ENCODE measurements at regions not wholly inside any gene's neighbourhood (a gene's known extent, or its start where the extent isn't known, plus 50 kb on each side); places are given as distances from the start of the nearest gene placed in this dataset.

DNA sequence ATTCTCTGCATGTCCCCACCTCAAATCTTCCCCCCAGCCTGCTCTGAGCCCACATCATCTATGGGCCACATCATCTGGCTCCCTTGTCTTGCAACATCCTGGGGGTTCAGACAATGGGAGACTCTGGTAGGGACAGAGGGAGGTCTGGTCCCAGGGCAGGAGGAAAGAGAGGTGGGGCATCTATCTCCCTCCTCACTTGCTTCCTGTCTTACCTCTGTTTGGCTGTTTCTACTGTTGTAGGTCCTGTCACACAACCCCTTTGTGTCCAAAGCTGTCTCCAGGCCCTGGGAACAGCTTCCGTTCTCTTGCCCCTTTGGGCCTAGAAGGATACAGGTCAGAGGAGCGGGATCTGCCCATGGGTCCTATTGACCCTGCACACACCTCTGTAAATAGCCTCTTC is 227.2 kb downstream of the NSG2 start:
- Histone ChIP-seq H3K9me2 (ENCODE audit: insufficient read depth, low read length) (no peaks in the 10 kb centered on the region), H3K4me3 (ENCODE audit: low read depth, low read length, poor library complexity, severe bottlenecking) (no peak overlapping the region), H3K27ac (ENCODE audit: low read depth, low read length, poor library complexity, severe bottlenecking) (no peak overlapping the region), H3K79me2 (ENCODE audit: insufficient read depth, low read depth, low read length) (no peaks in the 10 kb centered on the region), H4K20me1 (ENCODE audit: insufficient read depth, low read length) (no peaks in the 10 kb centered on the region), H3K9me3 (ENCODE audit: low read length) (no peaks in the 10 kb centered on the region), H3K4me1 (ENCODE audit: insufficient read depth, low read length, poor library complexity, severe bottlenecking) (no peaks in the 10 kb centered on the region), H2AFZ (ENCODE audit: low read length) (no peak overlapping the region), H3K4me2 (ENCODE audit: low read length) (no peak overlapping the region), H3K36me3 (ENCODE audit: insufficient read depth, low read length) (no peaks in the 10 kb centered on the region)
- CTCF ChIA-PET (ENCODE audit: unreplicated experiment): no interaction called here
- POLR2A ChIA-PET: no interaction called here
- intact Hi-C loops (cut with micrococcal nuclease; ENCODE audit: unreplicated experiment): loop anchor here (1.0 kb wide), 1 partner anchor 188 kb away; no protein-coding TSS in a partner anchor
- BruUV-seq (replicated peaks): no TSS peak
- TF ChIP-seq, protein P1, sequence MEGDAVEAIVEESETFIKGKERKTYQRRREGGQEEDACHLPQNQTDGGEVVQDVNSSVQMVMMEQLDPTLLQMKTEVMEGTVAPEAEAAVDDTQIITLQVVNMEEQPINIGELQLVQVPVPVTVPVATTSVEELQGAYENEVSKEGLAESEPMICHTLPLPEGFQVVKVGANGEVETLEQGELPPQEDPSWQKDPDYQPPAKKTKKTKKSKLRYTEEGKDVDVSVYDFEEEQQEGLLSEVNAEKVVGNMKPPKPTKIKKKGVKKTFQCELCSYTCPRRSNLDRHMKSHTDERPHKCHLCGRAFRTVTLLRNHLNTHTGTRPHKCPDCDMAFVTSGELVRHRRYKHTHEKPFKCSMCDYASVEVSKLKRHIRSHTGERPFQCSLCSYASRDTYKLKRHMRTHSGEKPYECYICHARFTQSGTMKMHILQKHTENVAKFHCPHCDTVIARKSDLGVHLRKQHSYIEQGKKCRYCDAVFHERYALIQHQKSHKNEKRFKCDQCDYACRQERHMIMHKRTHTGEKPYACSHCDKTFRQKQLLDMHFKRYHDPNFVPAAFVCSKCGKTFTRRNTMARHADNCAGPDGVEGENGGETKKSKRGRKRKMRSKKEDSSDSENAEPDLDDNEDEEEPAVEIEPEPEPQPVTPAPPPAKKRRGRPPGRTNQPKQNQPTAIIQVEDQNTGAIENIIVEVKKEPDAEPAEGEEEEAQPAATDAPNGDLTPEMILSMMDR (conservative IDR thresholded peaks at IDR 0.05; ENCODE audit: low read length): no peak
- no peak for TF ChIP-seq EZH2phosphoT487 (IDR thresholded peaks at IDR 0.05; ENCODE audit: borderline replicate concordance, low read depth, low read length)
- no peak for DNase-seq (ENCODE audit: low spot score)

DNA sequence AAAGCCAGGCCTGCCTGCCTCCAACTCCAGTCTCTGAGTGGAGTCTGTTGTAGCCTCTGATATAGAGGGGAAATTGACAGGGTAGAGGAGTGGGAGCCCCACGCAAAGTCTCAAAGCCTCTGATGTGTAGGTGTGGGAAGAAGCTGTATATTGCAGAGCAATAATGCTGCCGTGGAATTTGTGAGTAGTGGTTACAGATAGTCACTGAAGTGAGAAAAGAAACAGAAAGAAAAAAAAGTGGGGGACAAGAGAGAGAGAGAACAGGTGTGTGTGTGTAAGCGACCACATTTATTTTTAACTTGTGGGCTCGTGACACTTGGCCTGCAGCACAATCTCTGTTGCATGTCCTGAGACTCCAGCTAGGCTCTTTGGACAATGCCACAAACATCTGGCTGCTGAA is 227.8 kb downstream of the NSG2 start:
- H3K4me2 ChIP-seq (ENCODE audit: low read length): no peak overlapping the region
- H3K36me3 ChIP-seq (ENCODE audit: insufficient read depth, low read length): no peaks in the 10 kb centered on the region
- DNase-seq (ENCODE audit: low spot score): no peak
- H3K4me1 ChIP-seq (ENCODE audit: insufficient read depth, low read length, poor library complexity, severe bottlenecking): no peaks in the 10 kb centered on the region
- no peaks in the 10 kb centered on the region for H4K20me1 ChIP-seq (ENCODE audit: insufficient read depth, low read length)
- H3K79me2 ChIP-seq (ENCODE audit: insufficient read depth, low read depth, low read length): no peaks in the 10 kb centered on the region
- no peak overlapping the region for H3K4me3 ChIP-seq (ENCODE audit: low read depth, low read length, poor library complexity, severe bottlenecking)
- ChIA-PET CTCF (ENCODE audit: unreplicated experiment) (no interaction called here), POLR2A (interaction anchor here (0.6 kb wide), 1 partner anchor 428 kb away, joined by 4 read pairs; no protein-coding TSS in a partner anchor)
- no peaks in the 10 kb centered on the region for H3K9me2 ChIP-seq (ENCODE audit: insufficient read depth, low read length)
- TF ChIP-seq EZH2phosphoT487 (IDR thresholded peaks at IDR 0.05; ENCODE audit: borderline replicate concordance, low read depth, low read length): no peak
- TF ChIP-seq, protein P1 (conservative IDR thresholded peaks at IDR 0.05; ENCODE audit: low read length): no peak
- BruUV-seq (replicated peaks): no TSS peak
- intact Hi-C loops (cut with micrococcal nuclease; ENCODE audit: unreplicated experiment): loop anchor here (1.0 kb wide), 1 partner anchor 189 kb away; no protein-coding TSS in a partner anchor
- no peak overlapping the region for H2AFZ ChIP-seq (ENCODE audit: low read length)
- no peaks in the 10 kb centered on the region for H3K9me3 ChIP-seq (ENCODE audit: low read length)
- H3K27ac ChIP-seq (ENCODE audit: low read depth, low read length, poor library complexity, severe bottlenecking): no peak overlapping the region

GRCh38 chr5:174275959-174276358 is 230.5 kb downstream of the NSG2 start:
- no peaks in the 10 kb centered on the region for H3K36me3 ChIP-seq (ENCODE audit: insufficient read depth, low read length)
- no peak overlapping the region for H3K4me2 ChIP-seq (ENCODE audit: low read length)
- H3K9me2 ChIP-seq (ENCODE audit: insufficient read depth, low read length): no peaks in the 10 kb centered on the region
- ChIA-PET POLR2A (no interaction called here), CTCF (ENCODE audit: unreplicated experiment) (no interaction called here)
- no peak for DNase-seq (ENCODE audit: low spot score)
- no peaks in the 10 kb centered on the region for H4K20me1 ChIP-seq (ENCODE audit: insufficient read depth, low read length)
- no peak overlapping the region for H3K4me3 ChIP-seq (ENCODE audit: low read depth, low read length, poor library complexity, severe bottlenecking)
- H3K9me3 ChIP-seq (ENCODE audit: low read length): no peaks in the 10 kb centered on the region
- no TSS peak for BruUV-seq (replicated peaks)
- no peak for TF ChIP-seq EZH2phosphoT487 (IDR thresholded peaks at IDR 0.05; ENCODE audit: borderline replicate concordance, low read depth, low read length)
- TF ChIP-seq, protein P1 (conservative IDR thresholded peaks at IDR 0.05; ENCODE audit: low read length): no peak
- intact Hi-C loops (cut with micrococcal nuclease; ENCODE audit: unreplicated experiment): no loop called here
- no peak overlapping the region for H3K27ac ChIP-seq (ENCODE audit: low read depth, low read length, poor library complexity, severe bottlenecking)
- no peaks in the 10 kb centered on the region for H3K79me2 ChIP-seq (ENCODE audit: insufficient read depth, low read depth, low read length)
- H2AFZ ChIP-seq (ENCODE audit: low read length): no peak overlapping the region
- no peaks in the 10 kb centered on the region for H3K4me1 ChIP-seq (ENCODE audit: insufficient read depth, low read length, poor library complexity, severe bottlenecking)

All from OCI-LY7 (cell line).